NCI-H1092 treated with DMSO at 0.1 percent for 48 hours (cell line): ENCODE measurements at regions not wholly inside any gene's neighbourhood (a gene's known extent, or its start where the extent isn't known, plus 50 kb on each side); places are given as distances from the start of the nearest gene placed in this dataset.

ENCODE experiments used
- DNase-seq: peaks from one replicate; lab custom pipeline; 2025; lab: John Stamatoyannopoulos, UW

DNA sequence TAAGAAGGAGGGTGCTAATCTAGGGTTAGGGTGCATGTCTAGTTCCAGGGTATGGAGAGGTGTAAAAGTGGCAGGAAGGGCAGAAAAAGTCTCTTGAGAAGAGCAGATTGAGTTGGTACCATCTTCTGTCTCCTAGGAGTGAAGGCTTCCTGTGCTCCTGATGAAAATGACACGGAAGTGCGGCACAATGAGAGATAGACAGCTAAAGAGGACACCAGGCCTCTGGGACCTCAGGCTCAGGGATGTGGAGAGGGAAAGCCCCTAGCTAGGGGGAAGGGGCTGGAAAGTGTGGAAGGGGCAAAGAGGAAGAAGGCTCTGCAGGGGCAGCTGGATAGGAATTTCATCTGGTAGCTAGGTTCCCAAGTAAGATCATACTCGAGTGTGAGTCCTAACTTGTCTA lies 498.3 kb upstream of the EEF2KMT start:
- DNase-seq = no peak

GRCh38 chr16:5590416-5590815 lies 492.8 kb upstream of the EEF2KMT start:
- no peak for DNase-seq

DNA sequence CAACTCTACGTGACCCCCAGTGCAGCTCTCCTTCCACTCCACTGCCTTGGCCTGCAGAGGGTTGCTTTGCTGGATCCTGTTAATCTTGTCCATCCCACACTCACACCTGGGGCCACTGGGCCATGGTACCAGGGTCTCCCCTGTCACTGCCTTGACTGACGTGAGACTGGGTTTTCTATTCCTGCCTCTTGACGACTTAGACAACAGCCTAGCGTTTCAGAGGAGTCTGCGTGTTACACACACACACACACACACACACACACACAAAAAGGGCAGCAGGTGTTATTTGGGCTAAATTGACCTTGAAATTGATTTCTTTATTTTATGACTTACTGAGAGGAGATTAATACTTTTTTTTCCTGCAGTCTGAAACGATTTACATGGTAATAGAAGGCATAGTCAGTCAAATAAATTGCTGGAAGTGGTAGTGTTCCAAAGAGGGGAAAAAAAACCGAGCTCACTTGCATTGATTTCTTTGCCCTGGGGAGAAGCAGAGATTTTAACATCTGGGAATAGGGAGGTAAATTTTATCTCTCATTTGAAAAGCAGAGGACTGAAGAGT lies 492.3 kb upstream of the EEF2KMT start:
- no peak for DNase-seq

- DNase-seq = no peak
Observed at GRCh38 chr16:5584109-5584508, 486.5 kb upstream of the EEF2KMT start.

GRCh38 chr16:5582529-5582928 lies 484.9 kb upstream of the EEF2KMT start:
- no peak for DNase-seq

DNA sequence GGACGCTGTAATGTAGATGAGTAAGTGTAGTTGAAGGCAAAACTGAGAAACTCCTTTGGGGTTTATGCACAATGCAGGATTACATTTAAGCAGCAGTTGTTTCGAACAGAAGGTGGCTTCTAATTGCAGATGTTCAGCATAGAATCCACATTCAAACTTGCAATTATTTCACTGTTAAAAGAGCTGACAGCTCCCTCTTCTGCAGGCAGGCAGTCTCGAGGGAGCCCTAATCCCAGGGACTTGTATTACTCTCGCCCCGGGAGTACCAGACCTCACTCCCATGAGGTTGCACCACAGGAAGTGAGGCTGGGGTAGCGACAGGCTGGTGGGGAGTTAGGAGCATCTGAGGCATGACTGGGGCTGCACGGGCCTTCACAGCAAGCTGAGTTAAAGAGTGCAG lies 484.3 kb upstream of the EEF2KMT start:
- DNase-seq = no peak

DNA sequence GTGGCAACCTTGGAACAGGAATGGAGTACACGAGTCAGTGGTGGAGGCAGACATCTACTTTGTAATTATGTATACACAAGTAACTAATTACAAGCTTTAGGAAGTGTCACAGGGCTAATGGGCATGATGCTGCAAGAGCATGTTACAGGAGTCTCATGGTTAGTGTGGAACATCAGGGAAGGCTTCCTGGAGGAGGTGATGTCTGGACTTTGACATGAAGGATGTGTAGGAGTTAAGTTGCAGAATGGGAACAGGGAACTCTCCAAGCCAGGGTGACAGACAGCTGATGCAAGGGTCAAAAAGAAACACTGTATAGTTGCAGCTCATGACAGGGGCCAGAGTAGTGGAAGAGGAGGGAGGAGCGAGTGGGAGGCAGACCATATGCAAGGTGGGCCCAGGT lies 483.8 kb upstream of the EEF2KMT start:
- DNase-seq = no peak

GRCh38 chr16:5580772-5581171 lies 483.2 kb upstream of the EEF2KMT start:
- no peak for DNase-seq

- DNase-seq = no peak
Observed at GRCh38 chr16:5580296-5580695, 482.7 kb upstream of the EEF2KMT start.

GRCh38 chr16:5578980-5579379 lies 481.4 kb upstream of the EEF2KMT start:
- DNase-seq = no peak

- DNase-seq = no peak
Observed at GRCh38 chr16:5577463-5577862, 479.9 kb upstream of the EEF2KMT start.

GRCh38 chr16:5575646-5576245 lies 478.2 kb upstream of the EEF2KMT start:
- DNase-seq = no peak

DNA sequence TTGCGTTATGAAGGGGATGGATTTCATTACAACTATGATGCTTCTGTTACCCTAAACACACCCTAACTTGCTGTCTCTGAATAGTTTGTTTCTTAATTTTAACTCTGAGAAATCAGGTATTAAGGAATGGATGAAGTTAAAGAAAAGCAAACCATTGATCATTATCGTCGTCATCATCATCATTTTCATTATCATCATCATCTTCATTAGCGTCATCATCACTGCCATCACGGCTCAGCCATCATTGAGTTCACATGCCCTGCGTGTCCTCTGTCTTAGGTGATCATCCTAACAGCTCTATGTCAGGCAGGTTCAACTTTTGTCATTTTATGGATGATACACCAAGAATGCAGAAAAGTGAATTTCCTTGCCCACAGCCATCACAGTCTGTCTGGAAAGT lies 477.5 kb upstream of the EEF2KMT start:
- DNase-seq = no peak

DNA sequence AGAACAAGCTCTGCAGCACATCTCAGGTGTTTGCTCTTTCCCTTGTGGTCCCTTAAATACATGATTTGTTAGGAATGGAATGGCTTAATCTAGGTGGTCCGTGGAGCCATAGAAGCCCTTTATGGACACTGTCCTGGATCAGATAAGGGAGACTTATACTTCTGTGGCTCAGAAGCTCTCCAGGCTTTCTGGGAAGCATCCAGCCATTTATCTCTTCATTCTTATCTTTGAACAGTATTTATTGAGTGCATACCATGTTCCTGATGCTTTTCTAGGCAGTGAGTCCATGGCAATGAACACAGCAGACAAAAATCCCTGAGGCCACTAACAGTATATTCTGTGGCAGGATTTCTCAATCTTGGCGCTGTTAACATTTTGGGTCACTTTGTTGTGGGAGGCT lies 474.5 kb upstream of the EEF2KMT start:
- no peak for DNase-seq

DNA sequence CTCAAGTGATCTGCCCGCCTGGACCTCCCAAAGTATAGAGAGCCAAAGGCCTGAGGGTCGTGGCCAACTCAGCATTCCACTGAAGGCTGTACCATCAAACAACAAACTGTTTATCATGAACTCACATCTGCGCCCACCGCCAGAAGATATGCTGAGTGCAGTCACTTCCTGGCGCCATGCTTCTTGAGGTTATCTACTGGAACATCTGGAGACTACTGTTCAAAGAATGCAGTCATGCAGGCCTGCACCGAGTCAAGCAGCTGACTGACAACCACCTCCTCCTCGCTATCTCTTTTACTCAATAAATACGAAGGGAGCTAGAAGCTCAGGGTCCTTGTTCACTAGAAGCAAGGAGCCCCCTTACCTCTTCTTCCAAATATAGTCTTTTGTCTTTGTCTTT lies 473.9 kb upstream of the EEF2KMT start:
- DNase-seq = no peak

GRCh38 chr16:5561800-5562199 lies 464.2 kb upstream of the EEF2KMT start:
- no peak for DNase-seq

DNA sequence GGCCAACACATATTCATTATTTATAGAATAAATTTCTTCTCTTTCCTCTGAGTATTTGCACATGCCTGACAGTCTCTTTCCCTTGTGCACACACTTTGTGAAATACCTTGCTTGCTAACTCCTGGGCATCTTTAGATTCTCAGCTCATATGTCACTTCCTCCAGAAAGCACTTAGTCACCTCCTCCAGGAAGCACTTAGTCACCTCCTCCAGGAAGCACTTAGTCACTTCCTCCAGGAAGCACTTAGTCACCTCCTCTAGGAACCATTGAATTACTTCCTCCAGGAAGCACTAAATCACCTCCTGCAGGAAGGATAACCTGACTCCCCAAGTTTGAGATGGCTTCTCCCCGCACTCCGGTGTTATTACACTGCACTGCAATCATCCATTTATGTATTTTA lies 462.5 kb upstream of the EEF2KMT start:
- no peak for DNase-seq

- no peak for DNase-seq
Observed at GRCh38 chr16:5557966-5558365, 460.4 kb upstream of the EEF2KMT start.

DNA sequence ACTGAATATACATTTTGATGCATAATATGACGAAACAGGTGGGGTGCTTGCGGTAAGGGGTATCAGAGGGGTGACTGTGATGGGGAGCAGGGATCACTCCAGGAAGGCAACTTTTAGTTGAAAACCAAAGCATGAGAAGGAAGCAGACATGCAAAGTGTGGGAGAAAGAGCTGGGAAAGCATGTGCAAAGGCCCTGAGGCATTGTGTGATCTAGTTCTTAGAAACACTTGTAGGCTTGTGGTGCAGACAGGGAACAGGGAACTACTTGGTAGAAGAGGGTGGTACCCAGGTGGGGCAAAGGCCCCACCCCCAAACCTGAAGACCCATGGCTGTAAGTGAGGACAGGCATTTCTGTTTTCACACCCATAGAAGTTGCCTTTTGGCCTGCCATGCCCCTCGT lies 459.9 kb upstream of the EEF2KMT start:
- no peak for DNase-seq

DNA sequence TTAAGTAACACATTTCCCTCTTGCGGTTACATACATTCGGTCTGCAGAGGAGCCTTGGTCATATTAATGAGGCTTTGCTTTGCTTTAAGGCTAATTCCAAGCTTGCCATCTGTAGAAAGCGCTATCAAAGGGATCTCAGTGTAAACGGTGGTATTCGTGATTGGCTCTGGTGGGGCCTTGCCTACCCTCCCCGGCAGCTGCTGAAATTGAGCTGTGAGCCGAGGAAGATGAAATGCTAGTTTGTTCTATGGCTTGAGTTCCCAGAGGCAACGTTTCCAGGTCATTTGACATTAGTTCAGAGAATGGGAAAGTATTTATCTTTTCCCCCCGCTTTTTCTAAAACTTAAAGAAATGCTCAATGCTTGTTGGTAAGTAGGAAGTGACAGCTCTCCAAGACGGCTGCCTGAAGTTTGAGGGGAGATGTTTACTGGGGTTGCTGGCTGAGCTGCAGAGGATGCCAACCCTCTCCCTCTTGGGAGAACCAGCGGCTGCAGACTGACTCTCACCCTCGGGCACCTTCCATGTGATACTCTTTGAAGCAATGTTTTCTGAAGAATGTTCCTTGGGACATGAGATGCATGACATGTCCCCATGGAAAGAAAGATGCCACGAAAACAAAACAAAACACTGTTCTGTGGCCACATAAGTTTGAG lies 458.7 kb upstream of the EEF2KMT start:
- no peak for DNase-seq

DNA sequence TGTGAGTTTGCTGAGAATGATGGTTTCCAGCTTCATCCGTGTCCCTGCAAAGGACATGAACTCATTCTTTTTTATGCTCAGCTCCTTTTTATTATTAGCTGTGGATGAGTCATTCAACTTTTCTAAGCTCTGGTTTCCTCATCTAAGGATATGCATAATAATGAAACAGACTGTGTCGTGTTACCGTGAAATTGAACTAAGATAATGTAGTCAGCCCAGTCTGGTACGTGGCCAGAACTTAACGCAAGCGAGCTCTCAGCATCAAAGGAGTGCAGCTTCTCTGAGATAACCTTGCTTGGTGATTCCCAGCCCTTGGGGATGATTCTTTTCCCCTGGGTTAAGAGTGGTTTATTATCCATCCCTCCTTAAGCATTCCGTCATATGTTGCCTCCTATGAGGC lies 454.3 kb upstream of the EEF2KMT start:
- DNase-seq = no peak

DNA sequence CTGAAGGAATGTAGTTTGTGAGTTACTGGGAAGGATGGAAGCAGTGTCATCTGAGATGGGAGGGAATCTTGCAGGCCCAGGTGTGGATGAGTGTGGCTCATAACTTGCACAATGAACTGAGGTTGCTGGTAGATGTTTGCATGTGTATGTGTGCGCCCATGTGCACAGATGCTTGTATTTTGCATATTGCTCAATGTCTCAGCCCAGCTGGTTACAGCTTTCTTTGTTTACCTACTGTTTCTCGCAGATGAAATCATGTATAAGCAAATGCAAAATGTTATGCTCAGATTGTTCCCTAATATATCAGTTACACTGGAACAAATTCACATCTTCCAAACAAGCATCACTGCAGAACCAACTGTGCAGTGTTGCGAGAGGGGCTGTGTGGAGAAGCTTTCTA lies 452.2 kb upstream of the EEF2KMT start:
- DNase-seq = no peak

- no peak for DNase-seq
Observed at GRCh38 chr16:5541356-5541755, 443.8 kb upstream of the EEF2KMT start.

DNA sequence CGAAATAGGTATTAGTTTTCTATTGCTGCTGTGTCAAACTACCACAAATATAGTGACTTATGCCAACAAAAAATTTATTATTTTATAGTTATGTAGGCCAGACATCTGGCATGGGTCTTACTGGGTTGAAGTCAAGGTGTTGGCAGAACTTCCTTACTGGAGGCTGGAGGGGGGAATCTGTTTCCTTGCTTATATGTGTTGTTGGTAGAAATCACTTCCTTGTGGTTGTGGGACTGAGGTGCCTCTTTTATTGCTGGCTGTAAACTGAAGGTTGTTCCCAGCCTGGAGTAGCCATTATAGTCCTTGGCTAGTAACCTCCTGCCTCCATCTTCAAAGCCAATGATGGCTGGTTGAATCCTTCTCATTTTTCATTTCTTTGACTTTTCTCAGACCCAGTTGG lies 439.8 kb upstream of the EEF2KMT start:
- no peak for DNase-seq
